Mammary epithelial cell (primary cell): ENCODE measurements at regions not wholly inside any gene's neighbourhood (a gene's known extent, or its start where the extent isn't known, plus 50 kb on each side); places are given as distances from the start of the nearest gene placed in this dataset.
"Not testable (repeated sequence)": the region's sequence is repeated elsewhere in the genome, so short reads cannot be mapped to it uniquely, and the experiment has no call there.

Source experiments
- CTCF ChIP-seq, 2 donors: IDR thresholded peaks in 1 of 2; conservative IDR thresholded peaks in 1 of 2; 2 replicates each; pipeline ENCODE4 v1.5.1; 2011 to 2012; ENCODE audit warnings: inconsistent platforms in 2 of 2, low read length in 2 of 2, mild to moderate bottlenecking in 2 of 2, control low read depth in 1 of 2, low read depth in 1 of 2; ENCODE audit not compliant: insufficient read depth in 1 of 2; ENCODE audit errors: extremely low read depth in 1 of 2
- EZH2 ChIP-seq: IDR thresholded peaks from 2 replicates; pipeline ENCODE4 v1.6.1; 2012; ENCODE audit warnings: low read length, inconsistent platforms, borderline replicate concordance

DNA sequence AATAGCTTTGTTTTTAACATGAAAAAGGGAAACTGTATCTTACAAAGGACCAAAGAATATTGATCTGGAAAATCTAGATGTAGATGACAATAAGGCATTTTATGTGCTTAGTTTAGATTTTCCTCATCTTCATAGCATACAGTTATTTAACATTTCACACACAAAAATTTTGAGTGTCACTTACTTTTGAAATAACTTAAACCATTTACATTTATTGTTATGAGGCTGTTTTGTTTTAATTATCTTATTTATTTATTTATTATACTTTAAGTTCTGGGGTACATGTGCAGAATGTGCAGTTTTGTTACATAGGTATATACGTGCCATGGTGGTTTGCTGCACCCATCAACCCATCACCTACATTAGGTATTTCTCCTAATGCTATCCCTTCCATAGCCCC lies 1042.9 kb upstream of the NOVA1 start:
- TF ChIP-seq CTCF (conservative IDR thresholded peaks at IDR 0.05 in 1 of 2, IDR thresholded peaks at IDR 0.05 in 1 of 2; ENCODE audit: extremely low read depth in 1 of 2, insufficient read depth in 1 of 2, low read depth in 1 of 2, low read length in 2 of 2); EZH2: not testable (repeated sequence)
